Osteocyte (in vitro differentiated cells): ENCODE measurements at regions not wholly inside any gene's neighbourhood (a gene's known extent, or its start where the extent isn't known, plus 50 kb on each side); places are given as distances from the start of the nearest gene placed in this dataset.
"Not testable (repeated sequence)": the region's sequence is repeated elsewhere in the genome, so short reads cannot be mapped to it uniquely, and the experiment has no call there.

Experiments used
- DNase-seq: peaks from one replicate; pipeline ENCODE4 v3.0.0; 2021; ENCODE audit warnings: mixed read lengths; ENCODE audit not compliant: unreplicated experiment; ENCODE audit errors: extremely low spot score
- H3K27ac Mint-ChIP-seq: one replicate; pipeline ENCODE4 v1.8.0; 2021; ENCODE audit warnings: mild to moderate bottlenecking, mixed read lengths; ENCODE audit not compliant: unreplicated experiment
- H3K27me3 Mint-ChIP-seq: one replicate; pipeline ENCODE4 v1.8.0; 2021; ENCODE audit warnings: mixed read lengths; ENCODE audit not compliant: unreplicated experiment
- H3K36me3 Mint-ChIP-seq: one replicate; pipeline ENCODE4 v1.8.0; 2021; ENCODE audit warnings: mixed read lengths; ENCODE audit not compliant: unreplicated experiment
- H3K4me1 Mint-ChIP-seq: one replicate; pipeline ENCODE4 v1.8.0; 2021; ENCODE audit warnings: mixed read lengths; ENCODE audit not compliant: unreplicated experiment
- H3K4me3 Mint-ChIP-seq: one replicate; pipeline ENCODE4 v1.8.0; 2021; ENCODE audit warnings: mild to moderate bottlenecking, moderate library complexity, mixed read lengths; ENCODE audit not compliant: unreplicated experiment
- H3K9me3 Mint-ChIP-seq: one replicate; pipeline ENCODE4 v1.8.0; 2021; ENCODE audit warnings: mixed read lengths; ENCODE audit not compliant: unreplicated experiment
- TF ChIP-seq, protein P1 (sequence below): fragments of 200-600 bp; sonication (generic); IDR thresholded peaks from 2 replicates; pipeline ENCODE4 v1.5.0; 2021; ENCODE audit warnings: antibody characterized with exemption, mild to moderate bottlenecking, moderate library complexity

DNA sequence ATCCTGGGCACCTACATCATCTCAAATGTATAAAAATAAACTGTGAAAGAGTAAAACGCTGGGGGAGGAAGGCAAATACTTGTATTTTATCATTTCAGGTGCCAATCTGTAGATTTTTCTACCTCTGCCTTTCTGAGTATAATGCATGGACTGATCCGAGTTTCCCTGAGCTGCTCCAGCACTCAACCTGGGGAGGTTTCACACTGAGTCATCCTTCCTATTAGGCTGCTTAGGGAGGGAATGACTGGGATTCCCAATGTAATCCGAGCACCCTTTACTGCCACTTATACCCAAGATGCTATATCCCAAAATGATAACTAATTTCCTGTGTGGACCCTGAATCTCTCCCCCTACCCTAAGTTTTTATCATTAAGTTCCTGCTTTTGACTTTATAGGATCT is 126.6 kb downstream of the HNRNPD start:
- no peaks in the 10 kb centered on the region for H3K36me3 Mint-ChIP-seq
- H3K4me1 Mint-ChIP-seq = no peaks in the 10 kb centered on the region
- H3K9me3 Mint-ChIP-seq = no peaks in the 10 kb centered on the region
- H3K27ac Mint-ChIP-seq = no peak overlapping the region
- H3K4me3 Mint-ChIP-seq = no peak overlapping the region
- DNase-seq = no peak
- H3K27me3 Mint-ChIP-seq = peaks cover 7% of the 10 kb centered on the region
- TF ChIP-seq, protein P1, sequence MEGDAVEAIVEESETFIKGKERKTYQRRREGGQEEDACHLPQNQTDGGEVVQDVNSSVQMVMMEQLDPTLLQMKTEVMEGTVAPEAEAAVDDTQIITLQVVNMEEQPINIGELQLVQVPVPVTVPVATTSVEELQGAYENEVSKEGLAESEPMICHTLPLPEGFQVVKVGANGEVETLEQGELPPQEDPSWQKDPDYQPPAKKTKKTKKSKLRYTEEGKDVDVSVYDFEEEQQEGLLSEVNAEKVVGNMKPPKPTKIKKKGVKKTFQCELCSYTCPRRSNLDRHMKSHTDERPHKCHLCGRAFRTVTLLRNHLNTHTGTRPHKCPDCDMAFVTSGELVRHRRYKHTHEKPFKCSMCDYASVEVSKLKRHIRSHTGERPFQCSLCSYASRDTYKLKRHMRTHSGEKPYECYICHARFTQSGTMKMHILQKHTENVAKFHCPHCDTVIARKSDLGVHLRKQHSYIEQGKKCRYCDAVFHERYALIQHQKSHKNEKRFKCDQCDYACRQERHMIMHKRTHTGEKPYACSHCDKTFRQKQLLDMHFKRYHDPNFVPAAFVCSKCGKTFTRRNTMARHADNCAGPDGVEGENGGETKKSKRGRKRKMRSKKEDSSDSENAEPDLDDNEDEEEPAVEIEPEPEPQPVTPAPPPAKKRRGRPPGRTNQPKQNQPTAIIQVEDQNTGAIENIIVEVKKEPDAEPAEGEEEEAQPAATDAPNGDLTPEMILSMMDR = no peak

DNA sequence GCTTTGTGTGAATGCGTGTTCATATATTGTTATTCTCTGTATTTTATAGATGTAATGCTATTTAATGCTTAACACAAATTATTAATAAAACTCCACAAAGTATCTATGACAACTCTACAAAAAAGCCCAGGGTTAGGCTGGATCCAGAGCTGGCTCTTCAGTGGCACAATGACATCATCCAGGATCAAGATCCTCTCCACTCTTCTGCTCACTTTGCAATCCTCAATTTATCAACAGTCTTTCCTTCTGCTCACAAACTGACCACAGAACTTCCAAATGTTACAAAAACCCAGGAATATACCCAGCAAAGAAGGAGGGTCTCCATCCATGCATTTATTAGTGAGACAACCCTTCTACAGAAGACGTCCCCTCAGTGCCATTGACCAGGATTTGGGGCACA is 132.3 kb downstream of the HNRNPD start:
- Mint-ChIP-seq H3K4me1 (no peaks in the 10 kb centered on the region), H3K36me3 (no peaks in the 10 kb centered on the region), H3K9me3 (no peaks in the 10 kb centered on the region), H3K4me3 (no peak overlapping the region), H3K27me3 (peaks cover 9% of the 10 kb centered on the region), H3K27ac (no peak overlapping the region)
- TF ChIP-seq, protein P1 = no peak
- no peak for DNase-seq

DNA sequence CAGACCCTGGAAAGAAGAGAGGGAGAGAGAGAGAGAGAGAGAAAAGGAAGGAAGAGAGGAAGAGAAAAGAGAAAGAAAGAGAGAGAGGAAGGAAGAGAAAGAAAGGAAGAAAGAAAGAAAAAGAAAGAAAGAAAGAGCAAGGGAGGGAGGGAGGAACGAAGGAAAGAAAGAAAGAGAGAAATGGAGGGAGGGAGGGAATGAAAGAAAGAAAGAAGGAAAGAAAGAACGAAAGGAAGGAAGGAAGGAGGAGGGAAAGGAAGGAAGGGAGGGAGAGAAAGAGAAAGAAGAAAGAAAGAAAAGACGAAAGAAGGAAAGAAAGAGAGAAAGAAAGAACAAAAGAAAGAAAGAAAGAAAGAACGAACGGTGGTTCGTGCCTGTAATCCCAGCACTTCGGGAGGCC is 133.4 kb downstream of the HNRNPD start:
- Mint-ChIP-seq H3K4me3 (no peak overlapping the region), H3K9me3 (no peaks in the 10 kb centered on the region), H3K27ac (no peak overlapping the region), H3K27me3 (peaks cover 9% of the 10 kb centered on the region), H3K4me1 (no peaks in the 10 kb centered on the region), H3K36me3 (no peaks in the 10 kb centered on the region)
- TF ChIP-seq, protein P1 = no peak
- no peak for DNase-seq

DNA sequence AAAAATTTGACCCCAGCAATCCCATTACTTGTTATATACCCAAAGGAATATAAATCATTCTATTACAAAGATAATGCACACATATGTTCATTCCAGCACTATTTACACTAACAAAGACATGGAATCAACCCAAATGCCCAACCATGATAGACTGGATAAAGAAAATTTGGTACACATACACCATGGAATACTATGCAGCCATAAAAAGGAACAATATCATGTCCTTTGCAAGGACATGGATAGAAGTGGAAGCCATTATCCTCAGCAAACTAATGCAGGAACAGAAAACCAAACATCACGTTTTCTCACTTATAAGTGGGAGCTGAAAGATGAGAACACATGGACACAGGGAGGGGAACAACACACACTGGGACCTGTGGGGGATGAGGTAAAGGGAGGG is 136.6 kb downstream of the HNRNPD start:
- DNase-seq, H3K4me3 Mint-ChIP-seq, H3K4me1 Mint-ChIP-seq, H3K27me3 Mint-ChIP-seq, H3K9me3 Mint-ChIP-seq, H3K27ac Mint-ChIP-seq, H3K36me3 Mint-ChIP-seq: not testable (repeated sequence)

DNA sequence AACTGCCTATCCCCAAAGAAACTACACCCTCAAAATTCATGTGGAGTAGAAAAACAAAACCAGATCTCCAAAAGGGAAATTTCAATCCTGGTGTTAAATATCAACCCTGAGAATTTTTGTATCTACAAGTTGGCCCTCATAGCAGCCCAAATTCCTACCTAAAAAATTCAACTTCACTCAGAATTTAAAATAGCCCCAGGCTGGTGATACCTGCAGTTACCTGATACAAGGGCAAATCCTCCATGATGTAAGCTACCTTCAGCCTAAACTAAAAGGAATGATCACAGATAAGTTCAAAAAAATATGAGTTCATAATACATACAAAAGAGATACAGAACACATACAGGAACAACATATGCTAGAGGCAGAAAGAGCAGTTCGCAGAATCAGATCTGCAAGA is 138.4 kb downstream of the HNRNPD start:
- DNase-seq = no peak
- TF ChIP-seq, protein P1 = no peak
- Mint-ChIP-seq H3K4me1 (no peaks in the 10 kb centered on the region), H3K27me3 (no peaks in the 10 kb centered on the region), H3K27ac (no peak overlapping the region), H3K36me3 (no peaks in the 10 kb centered on the region), H3K9me3 (no peaks in the 10 kb centered on the region), H3K4me3 (no peak overlapping the region)

DNA sequence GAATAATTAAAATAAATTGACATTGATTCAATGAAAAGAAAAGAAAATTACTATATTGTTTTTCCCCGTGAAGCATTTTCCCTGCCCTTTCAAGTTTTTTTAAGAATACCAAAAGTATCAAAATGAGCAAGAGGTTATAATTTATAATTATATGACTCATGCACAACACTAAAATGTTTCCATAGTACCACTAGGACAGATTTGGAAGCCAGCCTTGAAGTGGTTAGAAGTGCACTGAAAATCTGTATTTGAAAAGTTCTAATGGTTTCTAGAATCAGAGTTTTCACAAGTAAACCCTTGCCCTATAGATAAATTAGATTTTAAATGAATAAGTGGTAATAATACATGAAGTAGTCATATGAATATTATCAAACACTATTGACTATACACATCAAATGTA is 140.9 kb downstream of the HNRNPD start:
- H3K4me1 Mint-ChIP-seq = no peaks in the 10 kb centered on the region
- H3K9me3 Mint-ChIP-seq = no peaks in the 10 kb centered on the region
- DNase-seq = no peak
- no peaks in the 10 kb centered on the region for H3K36me3 Mint-ChIP-seq
- no peaks in the 10 kb centered on the region for H3K27me3 Mint-ChIP-seq
- no peak overlapping the region for H3K4me3 Mint-ChIP-seq
- TF ChIP-seq, protein P1 = no peak
- H3K27ac Mint-ChIP-seq = no peak overlapping the region
